Endometrium (tissue), 2 donors: ENCODE measurements at regions not wholly inside any gene's neighbourhood (a gene's known extent, or its start where the extent isn't known, plus 50 kb on each side); places are given as distances from the start of the nearest gene placed in this dataset.
A peak's percentile ranks its signal among the peaks of the same experiment; 100 is the strongest.
"Not testable (repeated sequence)": the region's sequence is repeated elsewhere in the genome, so short reads cannot be mapped to it uniquely, and the experiment has no call there.

Source experiments
- FAIRE-seq: peaks from 2 replicates; lab custom pipeline; 2012; peaks lifted over from hg19 to GRCh38; lab: Jason Lieb, UNC
- donor health status: control.
- donor health status: control.

- no peak for FAIRE-seq
These were observed 731.0 kb downstream of the ZNF385D start for GRCh38 chr3:21020043-21020442.

GRCh38 chr3:21017115-21017852 lies 733.7 kb downstream of the ZNF385D start:
- no peak for FAIRE-seq

- FAIRE-seq = no peak
These were observed 737.4 kb downstream of the ZNF385D start for GRCh38 chr3:21013566-21013965.

DNA sequence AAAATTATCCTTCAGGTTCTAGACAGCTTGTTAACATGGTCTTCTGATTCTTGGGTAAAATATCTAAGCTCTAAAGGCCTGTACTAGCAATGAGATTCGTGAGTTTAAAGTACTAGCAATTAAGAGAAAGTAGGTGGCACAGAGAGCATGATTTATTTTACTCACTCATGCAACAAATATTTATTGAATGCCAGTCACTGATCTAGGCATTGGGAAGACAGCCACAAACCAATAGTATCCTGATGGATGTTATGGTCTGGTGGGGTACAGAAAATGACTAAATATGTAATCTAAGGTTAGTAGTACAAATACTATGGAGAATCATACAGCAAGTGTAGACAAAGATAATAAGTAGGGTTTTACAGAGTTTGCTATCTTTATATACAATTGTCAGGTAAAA lies 751.3 kb downstream of the ZNF385D start:
- FAIRE-seq = no peak

GRCh38 chr3:20997183-20997582 lies 753.8 kb downstream of the ZNF385D start:
- FAIRE-seq = no peak

DNA sequence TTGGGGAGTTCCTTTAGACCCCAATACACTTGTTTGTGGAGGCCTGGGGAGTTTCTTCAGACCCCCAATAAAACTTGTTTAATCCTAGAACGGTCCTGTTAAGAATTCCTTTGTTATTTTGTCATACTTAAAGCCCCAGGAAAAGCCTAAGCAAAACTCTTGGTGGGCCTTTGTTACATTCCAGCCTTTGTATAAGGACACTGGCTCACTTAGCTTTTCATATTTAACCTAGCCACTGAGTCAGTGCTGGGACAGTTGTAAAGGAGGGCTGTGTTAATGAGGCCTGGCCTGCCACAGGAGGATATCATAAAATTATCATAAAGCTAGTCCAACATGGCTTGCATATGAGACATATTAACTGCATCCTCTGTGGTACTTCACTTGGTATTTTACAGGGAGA lies 760.1 kb downstream of the ZNF385D start:
- no peak for FAIRE-seq

GRCh38 chr3:20989653-20990052 lies 761.4 kb downstream of the ZNF385D start:
- not testable (repeated sequence) for FAIRE-seq

DNA sequence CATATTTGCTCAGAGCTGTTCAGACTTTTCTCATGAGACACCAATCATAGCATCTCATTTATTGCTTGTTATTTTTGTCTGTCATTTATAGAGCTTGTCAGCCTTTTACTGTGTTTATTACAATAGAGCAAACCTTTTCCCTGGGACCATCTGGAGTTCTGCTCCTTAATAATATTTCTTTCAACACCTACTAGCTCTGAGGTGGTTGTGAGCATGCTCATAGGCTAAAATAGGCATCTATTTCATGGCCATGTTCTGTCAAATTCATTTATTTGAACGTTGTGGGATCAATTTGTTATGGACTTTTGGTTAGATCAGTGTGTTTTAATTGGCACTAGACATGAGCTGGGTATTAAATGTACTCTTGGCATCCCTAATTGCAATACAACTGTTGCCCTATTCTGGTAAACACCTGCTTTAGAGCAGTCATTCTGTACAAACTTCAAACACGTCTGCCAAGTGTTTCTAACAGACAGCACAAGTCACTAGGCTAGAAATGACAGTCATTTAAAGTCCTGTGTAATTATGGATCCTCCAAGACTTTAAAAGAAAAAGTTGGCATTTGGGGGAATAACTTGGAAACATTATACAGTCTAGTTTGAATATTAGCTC lies 766.3 kb downstream of the ZNF385D start:
- FAIRE-seq = no peak

- no peak for FAIRE-seq
These were observed 775.8 kb downstream of the ZNF385D start for GRCh38 chr3:20975188-20975651.

GRCh38 chr3:20974396-20974795 lies 776.6 kb downstream of the ZNF385D start:
- FAIRE-seq = no peak

GRCh38 chr3:20970807-20971206 lies 780.2 kb downstream of the ZNF385D start:
- peak; percentile 72 for FAIRE-seq

GRCh38 chr3:20967485-20967884 lies 781.5 kb upstream of the SGO1 start:
- FAIRE-seq = not testable (repeated sequence)

- FAIRE-seq = no peak
These were observed 772.2 kb upstream of the SGO1 start for GRCh38 chr3:20958161-20958560.

GRCh38 chr3:20945892-20946291 lies 759.9 kb upstream of the SGO1 start:
- peak; percentile 26 for FAIRE-seq

DNA sequence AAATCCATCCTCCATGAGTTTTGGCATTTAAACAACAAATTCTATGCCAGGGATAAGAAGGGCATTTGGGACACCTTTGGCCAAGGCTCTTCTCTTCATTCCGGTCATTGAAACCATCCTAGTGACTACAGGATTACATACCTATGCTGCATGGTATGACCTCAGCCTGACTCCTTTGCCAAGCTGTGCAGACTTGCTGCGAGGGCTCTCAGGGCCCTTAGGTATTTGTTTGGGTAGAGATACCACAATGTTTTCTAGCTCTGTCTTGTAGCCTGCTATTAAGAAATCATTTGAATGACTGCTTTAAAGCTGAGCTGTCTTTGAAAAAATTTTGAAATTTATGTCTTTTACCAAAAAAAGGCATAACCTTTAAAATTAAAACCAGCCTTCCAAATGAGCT lies 749.8 kb upstream of the SGO1 start:
- no peak for FAIRE-seq

GRCh38 chr3:20931834-20932233 lies 745.8 kb upstream of the SGO1 start:
- FAIRE-seq = no peak

- FAIRE-seq = no peak
These were observed 744.0 kb upstream of the SGO1 start for GRCh38 chr3:20930034-20930433.

GRCh38 chr3:20924646-20925385 lies 738.8 kb upstream of the SGO1 start:
- FAIRE-seq = no peak

- FAIRE-seq = not testable (repeated sequence)
These were observed 735.1 kb upstream of the SGO1 start for GRCh38 chr3:20921112-20921511.

- no peak for FAIRE-seq
These were observed 731.1 kb upstream of the SGO1 start for GRCh38 chr3:20916951-20917606.

DNA sequence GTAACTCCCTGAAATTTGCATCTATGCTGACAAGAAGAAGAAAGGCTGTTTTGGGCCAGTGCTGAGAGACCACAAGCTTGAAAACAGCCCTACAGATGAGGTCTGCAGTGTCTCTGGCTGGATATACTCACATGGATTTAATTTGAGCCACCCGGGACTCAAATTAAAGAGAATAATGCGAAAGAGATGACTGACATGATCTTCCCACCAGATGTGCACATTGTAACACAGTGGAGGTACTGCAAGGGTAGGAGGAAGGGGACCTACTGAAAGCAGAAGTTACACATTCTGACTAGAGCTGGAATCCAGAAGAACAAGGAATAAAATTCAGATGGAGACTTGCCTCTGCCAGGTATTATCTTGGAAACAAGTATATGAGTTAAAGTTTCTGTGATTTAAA lies 728.3 kb upstream of the SGO1 start:
- no peak for FAIRE-seq

- FAIRE-seq = no peak
These were observed 726.4 kb upstream of the SGO1 start for GRCh38 chr3:20912406-20912805.

GRCh38 chr3:20909511-20909910 lies 723.5 kb upstream of the SGO1 start:
- no peak for FAIRE-seq
